B cell (primary cell): ENCODE measurements at regions not wholly inside any gene's neighbourhood (a gene's known extent, or its start where the extent isn't known, plus 50 kb on each side); places are given as distances from the start of the nearest gene placed in this dataset.

Experiments used
- ATAC-seq: fragments of 200-7000 bp; cut with Tn5 transposase; one replicate; pipeline ENCODE4 v1.10.0; 2021; ENCODE audit warnings: low read depth, mild to moderate bottlenecking, moderate number of reproducible peaks, moderate library complexity
- CTCF ChIA-PET: fragments of 350-600 bp; sonication (Branson Sonifier 250); formaldehyde crosslinking; loops from one replicate; lab custom pipeline; 2021; ENCODE audit warnings: antibody characterized with exemption, inconsistent platforms; lab: Charles Lee
- POLR2A ChIA-PET: fragments of 350-600 bp; sonication (Branson Sonifier 250); formaldehyde crosslinking; loops from one replicate; lab custom pipeline; 2021; ENCODE audit warnings: antibody characterized with exemption; lab: Charles Lee
- DNase-seq: peaks from one replicate; pipeline ENCODE4 v3.0.0; 2013
- H2AFZ ChIP-seq: 2 replicates; pipeline ENCODE4 v1.6.1; 2012; ENCODE audit warnings: mild to moderate bottlenecking, low read depth, low read length; ENCODE audit not compliant: insufficient read depth, poor library complexity, severe bottlenecking
- H3K27ac ChIP-seq, 2 donors: 1 replicate in 1 of 2; 2 replicates in 1 of 2; pipeline ENCODE4 v1.5.1; 2012 to 2013; ENCODE audit warnings: low read length in 2 of 2, mild to moderate bottlenecking in 2 of 2, moderate library complexity in 1 of 2
- H3K27me3 ChIP-seq, 4 experiments: fragments of 200-600 bp in 1 of 4; sonication (generic) in 1 of 4; replicated peaks in 1 of 4; 1 replicate in 2 of 4; 2 replicates in 2 of 4; pipeline versions ENCODE4 v1.6.1 to v1.7.0; 2013 to 2016; ENCODE audit warnings: low read length in 3 of 4, mild to moderate bottlenecking in 2 of 4, mixed read lengths in 1 of 4, moderate library complexity in 1 of 4; ENCODE audit not compliant: insufficient read depth in 4 of 4, control insufficient read depth in 3 of 4; ENCODE audit errors: control extremely low read depth in 1 of 4
- H3K36me3 ChIP-seq, 2 experiments: replicated peaks in 1 of 2; 1 replicate in 1 of 2; 2 replicates in 1 of 2; pipeline versions ENCODE4 v1.6.1 to v1.7.1; 2013; ENCODE audit warnings: low read length in 1 of 2; ENCODE audit not compliant: insufficient read depth in 2 of 2, control insufficient read depth in 1 of 2; ENCODE audit errors: control extremely low read depth in 1 of 2, extremely low read depth in 1 of 2
- H3K4me1 ChIP-seq, 2 donors: fragments of 200-600 bp in 1 of 2; sonication (generic) in 1 of 2; 1 replicate in 1 of 2; 2 replicates in 1 of 2; pipeline versions ENCODE4 v1.5.1 to v1.6.1; 2013 to 2017; ENCODE audit warnings: low read length in 2 of 2; ENCODE audit not compliant: control insufficient read depth in 2 of 2, insufficient read depth in 2 of 2
- H3K4me2 ChIP-seq: replicated peaks from 2 replicates; pipeline ENCODE3; 2012; ENCODE audit warnings: mild to moderate bottlenecking, low read depth, low read length; ENCODE audit not compliant: poor library complexity, severe bottlenecking
- H3K4me3 ChIP-seq, 5 experiments: fragments of 200-600 bp in 1 of 5; sonication (generic) in 1 of 5; 1 replicate in 3 of 5; 2 replicates in 2 of 5; pipeline versions ENCODE4 v1.5.1 to v1.7.0; 2011 to 2016; ENCODE audit warnings: low read length in 4 of 5, mild to moderate bottlenecking in 4 of 5, low read depth in 2 of 5, control low read depth in 1 of 5, moderate library complexity in 1 of 5; ENCODE audit not compliant: insufficient read depth in 1 of 5; ENCODE audit errors: control extremely low read depth in 1 of 5, extremely low read depth in 1 of 5
- H3K79me2 ChIP-seq: fragments of 200-600 bp; sonication (generic); one replicate; pipeline ENCODE4 v1.6.0; 2016; ENCODE audit warnings: low read length; ENCODE audit not compliant: control insufficient read depth, insufficient read depth
- H3K9ac ChIP-seq: fragments of 200-600 bp; sonication (generic); 2 replicates; pipeline ENCODE4 v1.6.1; 2017; ENCODE audit warnings: mild to moderate bottlenecking, low read length, moderate library complexity
- H3K9me3 ChIP-seq, 3 donors: one replicate each; pipeline versions ENCODE4 v1.6.1 to v1.7.1; 2013; ENCODE audit warnings: low read length in 2 of 3; ENCODE audit not compliant: control insufficient read depth in 2 of 3, insufficient read depth in 1 of 3; ENCODE audit errors: control extremely low read depth in 1 of 3
- H4K20me1 ChIP-seq: 2 replicates; pipeline ENCODE4 v1.6.0; 2012; ENCODE audit warnings: mild to moderate bottlenecking, low read length; ENCODE audit not compliant: insufficient read depth, control insufficient read depth, poor library complexity, severe bottlenecking
- H3K27ac Mint-ChIP-seq: one replicate; pipeline ENCODE4 v1.8.0; 2021; ENCODE audit warnings: mixed read lengths
- H3K27me3 Mint-ChIP-seq: one replicate; pipeline ENCODE4 v1.8.0; 2021; ENCODE audit warnings: mixed read lengths
- H3K4me1 Mint-ChIP-seq: one replicate; pipeline ENCODE4 v1.8.0; 2021; ENCODE audit warnings: mixed read lengths
- H3K4me3 Mint-ChIP-seq: one replicate; pipeline ENCODE4 v1.8.0; 2021; ENCODE audit warnings: mixed read lengths
- H3K9me3 Mint-ChIP-seq: one replicate; pipeline ENCODE4 v1.8.0; 2022; ENCODE audit warnings: mixed read lengths; ENCODE audit not compliant: insufficient read depth
- CTCF ChIP-seq: fragments of 200-600 bp; IDR thresholded peaks from one replicate; pipeline ENCODE4 v1.8.0; 2022; ENCODE audit warnings: antibody characterized with exemption, mild to moderate bottlenecking
- EZH2 ChIP-seq: IDR thresholded peaks from 2 replicates; pipeline ENCODE4 v1.6.1; 2012; ENCODE audit warnings: borderline replicate concordance, low read depth, mild to moderate bottlenecking, moderate library complexity, low read length; ENCODE audit not compliant: insufficient read depth, poor library complexity, severe bottlenecking
- WGBS: methylation state at CpG from one replicate; pipeline ENCODE4 v1.1.5; 2013; ENCODE audit warnings: missing lambda C conversion rate; ENCODE audit not compliant: insufficient coverage; 5-methylcytosine and 5-hydroxymethylcytosine counted together
- intact Hi-C: fragments of 100-400 bp; cut with micrococcal nuclease; formaldehyde crosslinking; loops from one replicate; pipeline ENCODE4 v1.10.0; 2022

GRCh38 chr17:56030009-56030624 is 123.2 kb upstream of the ANKFN1 start:
- Mint-ChIP-seq H3K27ac (no peak overlapping the region), H3K9me3 (no peaks in the 10 kb centered on the region), H3K27me3 (peaks cover 10% of the 10 kb centered on the region), H3K4me3 (no peak overlapping the region), H3K4me1 (no peaks in the 10 kb centered on the region)
- no peak overlapping the region for H2AFZ ChIP-seq
- H3K9me3 ChIP-seq, result no peaks in the 10 kb centered on the region
- no peak overlapping the region for H3K4me3 ChIP-seq
- H4K20me1 ChIP-seq, result no peaks in the 10 kb centered on the region
- TF ChIP-seq EZH2, result no peak
- TF ChIP-seq CTCF, result no peak
- no peak for DNase-seq
- H3K4me2 ChIP-seq, result no peak overlapping the region
- no peak overlapping the region for H3K9ac ChIP-seq
- no peaks in the 10 kb centered on the region for H3K79me2 ChIP-seq
- H3K4me1 ChIP-seq, result no peaks in the 10 kb centered on the region
- POLR2A ChIA-PET, result no interaction called here
- H3K27ac ChIP-seq, result no peak overlapping the region
- CTCF ChIA-PET, result no interaction called here
- H3K27me3 ChIP-seq, result no peaks in the 10 kb centered on the region
- intact Hi-C loops, result no loop called here
- 90% methylated on average over 4 of the region's 8 CpGs for WGBS
- ATAC-seq, result no peak
- H3K36me3 ChIP-seq, result no peaks in the 10 kb centered on the region

- ATAC-seq, result no peak
- Mint-ChIP-seq H3K4me1 (no peaks in the 10 kb centered on the region), H3K27ac (no peak overlapping the region), H3K4me3 (no peak overlapping the region), H3K27me3 (peaks cover 10% of the 10 kb centered on the region), H3K9me3 (no peaks in the 10 kb centered on the region)
- Histone ChIP-seq H3K36me3 (no peaks in the 10 kb centered on the region), H3K27me3 (no peaks in the 10 kb centered on the region), H3K9me3 (no peaks in the 10 kb centered on the region), H3K4me1 (no peaks in the 10 kb centered on the region), H3K4me2 (no peak overlapping the region), H3K9ac (no peak overlapping the region), H2AFZ (no peak overlapping the region), H4K20me1 (no peaks in the 10 kb centered on the region), H3K4me3 (no peak overlapping the region), H3K27ac (no peak overlapping the region), H3K79me2 (no peaks in the 10 kb centered on the region)
- no peak for DNase-seq
- intact Hi-C loops, result no loop called here
- ChIA-PET POLR2A (no interaction called here), CTCF (no interaction called here)
- WGBS, result 87% methylated on average over 2 of the region's 2 CpGs
- TF ChIP-seq CTCF (no peak), EZH2 (no peak)
Measured at GRCh38 chr17:56031636-56032035, 121.6 kb upstream of the ANKFN1 start.
